ENCODE measurements at regions not wholly inside any gene's neighbourhood (a gene's known extent, or its start where the extent isn't known, plus 50 kb on each side); places are given as distances from the start of the nearest gene placed in this dataset.

- no peak for DNase-seq (ENCODE audit: low read depth)
Measured at GRCh38 chr6:14612016-14612980, 494.7 kb downstream of the CD83 start.

DNA sequence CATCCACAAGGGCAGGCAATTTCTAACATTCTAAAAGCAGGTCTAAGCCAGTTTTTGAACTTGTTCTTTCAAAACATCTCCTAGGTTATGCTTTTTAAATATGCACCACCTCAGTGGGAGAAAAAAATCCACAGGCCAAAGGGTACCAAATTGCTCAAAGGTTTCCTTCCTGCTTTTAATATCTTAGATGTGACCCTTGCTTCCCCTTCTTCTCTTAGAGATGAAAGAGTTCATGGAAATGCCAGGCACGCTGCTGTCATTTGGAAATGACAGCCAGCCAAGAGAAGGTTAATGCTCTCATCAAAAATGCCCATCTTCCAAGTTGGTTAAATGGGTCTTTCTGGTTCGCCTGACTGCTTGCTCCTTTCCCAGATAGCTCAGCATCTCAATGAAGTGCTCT lies 497.1 kb downstream of the CD83 start:
- DNase-seq (ENCODE audit: low read depth) = no peak

DNA sequence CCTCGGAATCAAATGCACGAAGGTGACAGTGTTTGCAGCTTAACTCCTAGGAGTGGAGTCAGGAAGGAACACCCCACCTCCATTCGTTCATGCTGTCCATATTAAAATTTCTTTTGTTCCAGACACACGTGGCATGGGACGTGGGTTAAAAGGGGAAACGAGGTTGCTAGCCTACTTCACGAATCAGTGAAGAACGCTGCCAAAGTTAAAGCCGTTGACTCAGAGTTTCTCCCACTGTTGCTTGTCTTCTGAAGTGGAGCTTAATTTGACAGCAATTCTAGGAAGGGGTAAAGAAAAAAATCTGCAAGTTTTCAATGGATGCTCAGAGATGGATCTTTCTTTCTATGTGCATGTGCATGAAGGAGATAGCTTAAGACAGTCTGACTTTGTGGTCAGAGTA lies 499.1 kb downstream of the CD83 start:
- DNase-seq (ENCODE audit: low read depth) = no peak

- no peak for DNase-seq (ENCODE audit: low read depth)
Measured at GRCh38 chr6:14618759-14619418, 501.3 kb downstream of the CD83 start.

- DNase-seq (ENCODE audit: low read depth) = no peak
Measured at GRCh38 chr6:14619419-14619781, 501.8 kb downstream of the CD83 start.

GRCh38 chr6:14620522-14620921 lies 502.9 kb downstream of the CD83 start:
- no peak for DNase-seq (ENCODE audit: low read depth)

DNA sequence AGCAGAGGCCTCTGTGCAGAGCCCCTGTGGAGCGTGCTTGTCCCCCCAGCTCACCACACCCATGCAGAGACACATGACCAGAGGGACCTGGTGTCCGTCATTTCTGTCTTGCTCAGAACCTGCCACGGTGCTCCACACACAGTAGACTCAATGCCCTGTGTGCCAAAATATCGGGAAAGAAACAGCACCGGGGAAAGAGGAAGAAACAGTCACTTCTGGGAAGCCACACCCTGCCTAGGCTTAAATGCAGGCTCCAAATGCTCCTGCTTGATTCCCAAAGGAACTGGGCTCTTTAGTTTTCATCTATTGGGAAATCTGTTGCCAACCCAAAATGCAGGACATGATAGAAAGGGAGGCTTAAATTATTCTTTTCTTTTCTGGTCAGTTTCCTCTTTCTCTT lies 503.9 kb downstream of the CD83 start:
- DNase-seq (ENCODE audit: low read depth) = no peak

DNA sequence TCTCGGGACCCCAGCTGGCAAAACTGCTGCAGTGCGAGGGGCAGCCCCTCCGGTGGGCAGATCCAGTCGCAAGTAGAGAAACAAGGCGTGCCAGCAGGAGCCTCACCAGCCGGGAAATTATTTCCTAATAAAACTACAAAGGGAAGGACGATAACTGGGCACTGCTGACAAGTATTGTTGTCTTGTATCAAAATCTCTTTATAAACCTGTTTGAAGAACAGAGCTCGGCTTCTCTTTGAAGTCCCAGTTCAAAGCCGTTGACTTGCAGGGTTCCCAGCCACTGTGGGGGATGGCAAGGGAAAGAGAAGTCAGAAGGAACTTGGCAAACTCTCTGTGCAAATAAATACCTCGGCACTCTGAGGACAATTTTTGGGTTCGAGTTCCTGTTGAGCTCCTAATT lies 504.5 kb downstream of the CD83 start:
- DNase-seq (ENCODE audit: low read depth) = no peak

DNA sequence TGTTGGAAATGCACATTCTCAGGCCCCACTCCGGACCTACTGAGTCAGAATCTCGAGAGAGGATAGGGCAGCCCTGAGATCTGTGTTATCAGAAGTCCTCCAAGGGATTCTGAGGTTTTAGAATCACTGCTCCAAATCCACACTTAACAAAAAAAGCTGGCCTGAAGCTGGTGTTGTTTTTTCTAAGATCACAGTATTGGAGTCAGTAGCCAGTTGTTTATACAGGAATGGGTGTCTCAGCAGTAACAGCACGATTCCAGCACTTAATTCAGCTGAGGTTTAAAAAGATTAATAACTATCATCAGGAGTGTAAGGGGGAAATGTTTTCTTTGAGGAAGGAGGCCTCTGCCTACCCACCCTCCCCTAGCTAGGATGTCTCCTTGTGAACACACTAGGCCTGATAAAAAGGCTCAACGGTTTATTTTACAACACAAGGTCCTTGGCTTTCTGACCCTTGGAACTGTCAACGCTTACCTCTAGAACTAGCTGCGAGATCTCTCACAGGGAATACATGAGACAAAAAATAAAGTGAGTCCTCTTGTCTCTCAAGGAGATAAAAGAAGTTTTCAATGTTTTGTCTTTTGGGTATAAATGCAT lies 505.4 kb downstream of the CD83 start:
- no peak for DNase-seq (ENCODE audit: low read depth)

DNA sequence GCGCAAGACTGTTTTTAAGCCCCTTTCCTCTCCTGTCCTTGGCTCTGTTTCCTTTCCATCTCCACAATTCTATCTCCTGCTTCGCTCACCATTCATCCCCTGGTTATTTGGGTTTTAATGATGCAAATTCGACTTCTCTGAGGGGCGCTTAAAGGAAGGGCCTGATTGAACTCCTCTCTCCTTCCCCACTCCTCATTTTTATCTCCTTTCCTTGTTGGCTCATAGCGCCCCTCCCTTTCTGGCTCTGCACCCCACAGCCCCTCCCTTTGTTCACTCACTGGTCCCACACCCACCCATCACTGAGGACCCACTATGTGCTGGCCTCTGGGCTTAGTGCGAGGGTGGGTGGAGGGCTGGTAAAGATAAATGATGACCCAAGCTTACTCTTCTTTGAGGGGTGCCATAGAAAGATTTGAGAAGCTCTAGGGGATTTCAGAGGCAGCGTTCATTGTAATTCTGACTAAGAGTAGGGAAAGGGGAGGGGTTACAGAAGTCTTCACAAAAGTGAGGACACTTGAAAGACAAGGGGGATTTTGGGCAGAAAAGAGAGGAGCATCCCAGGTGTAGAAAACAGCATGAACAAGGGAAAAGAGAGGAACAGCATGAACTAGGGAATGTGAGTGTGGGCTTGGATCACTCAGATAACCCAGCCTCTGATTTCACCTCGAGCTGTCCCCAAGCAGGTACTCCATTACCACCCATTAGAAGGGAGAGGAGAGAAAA lies 507.8 kb downstream of the CD83 start:
- no peak for DNase-seq (ENCODE audit: low read depth)

DNA sequence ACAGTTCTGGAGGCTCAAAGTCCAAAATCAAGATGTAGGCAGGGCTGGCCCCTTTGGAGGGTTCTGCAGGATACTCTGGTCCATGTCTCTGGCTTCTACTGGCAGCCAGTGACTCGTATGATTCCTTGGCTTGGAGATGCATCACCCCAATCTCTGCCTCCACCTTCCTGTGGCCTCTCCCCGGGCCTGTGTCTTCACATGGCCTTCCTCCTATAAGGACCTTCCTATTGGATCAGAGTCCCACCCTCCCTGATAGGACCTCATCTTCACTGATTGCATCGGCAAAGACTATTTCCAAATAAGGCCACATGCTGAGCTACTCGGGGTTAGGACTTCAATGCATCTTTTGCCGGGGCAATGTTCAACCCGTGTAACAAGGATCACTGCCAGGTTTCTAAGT lies 509.0 kb downstream of the CD83 start:
- no peak for DNase-seq (ENCODE audit: low read depth)

GRCh38 chr6:14630016-14630415 lies 512.4 kb downstream of the CD83 start:
- no peak for DNase-seq (ENCODE audit: low read depth)

DNA sequence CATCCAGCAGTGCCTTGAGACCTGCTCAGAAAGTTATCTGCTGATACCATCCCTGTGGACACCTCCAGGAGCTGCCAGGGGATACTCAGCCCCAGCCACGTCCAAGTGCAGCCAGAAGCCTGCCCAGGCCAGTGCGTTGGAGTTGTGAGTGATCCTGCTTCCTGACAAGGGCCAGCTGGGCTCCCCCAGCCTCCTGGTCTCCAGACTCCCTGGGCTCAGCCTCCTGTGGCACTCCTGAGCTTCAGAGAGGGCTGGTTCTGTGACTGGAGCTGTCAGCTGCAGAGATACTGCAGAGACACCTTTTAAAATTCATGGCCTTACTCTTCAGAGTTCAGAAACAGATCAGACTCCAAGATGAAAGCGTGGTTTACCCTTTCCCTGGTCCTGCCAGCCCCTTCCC lies 515.9 kb downstream of the CD83 start:
- DNase-seq (ENCODE audit: low read depth) = no peak

DNA sequence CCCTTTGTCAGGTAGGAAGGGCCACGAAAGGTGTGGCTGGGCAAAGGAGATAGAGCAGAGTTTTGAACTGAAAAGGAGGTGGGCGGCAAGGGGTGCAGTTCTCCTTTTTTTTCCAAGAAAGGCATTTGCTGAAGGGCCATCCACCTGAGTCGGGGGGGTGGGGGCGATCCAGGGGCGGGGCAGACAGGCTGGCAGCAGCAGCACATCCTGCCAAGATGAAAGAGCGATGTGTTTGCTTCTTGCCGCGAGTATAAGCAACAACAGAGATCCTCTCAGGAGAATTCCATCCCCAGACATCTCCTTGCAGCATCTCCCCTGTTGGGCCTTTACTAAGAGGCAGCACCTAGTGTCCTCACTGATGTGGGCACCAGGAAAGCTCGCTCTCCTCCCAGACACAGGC lies 516.5 kb downstream of the CD83 start:
- no peak for DNase-seq (ENCODE audit: low read depth)

DNA sequence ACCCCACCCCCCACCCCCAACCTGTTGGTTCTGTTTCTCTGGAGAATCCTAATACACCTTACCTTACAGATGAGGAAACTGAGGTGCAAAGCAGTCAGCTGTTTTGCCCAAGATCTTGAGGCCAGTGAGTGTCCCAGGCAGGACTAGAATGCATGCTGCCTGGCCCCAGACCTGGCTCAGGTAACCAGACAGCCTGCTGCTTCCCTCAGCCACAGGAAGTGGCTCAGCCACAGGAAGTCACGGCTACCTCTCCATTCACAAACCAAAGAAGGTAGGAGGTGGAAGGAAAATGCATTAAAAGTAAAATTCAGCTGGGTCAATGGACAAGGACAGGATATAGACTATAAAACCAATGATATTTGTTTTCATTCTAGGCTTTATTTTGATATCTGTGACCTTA lies 517.6 kb downstream of the CD83 start:
- peak; percentile 31 for DNase-seq (ENCODE audit: low read depth)

GRCh38 chr6:14635934-14636591 lies 518.5 kb downstream of the CD83 start:
- no peak for DNase-seq (ENCODE audit: low read depth)

- DNase-seq (ENCODE audit: low read depth) = no peak
Measured at GRCh38 chr6:14638435-14638905, 520.9 kb downstream of the CD83 start.

DNA sequence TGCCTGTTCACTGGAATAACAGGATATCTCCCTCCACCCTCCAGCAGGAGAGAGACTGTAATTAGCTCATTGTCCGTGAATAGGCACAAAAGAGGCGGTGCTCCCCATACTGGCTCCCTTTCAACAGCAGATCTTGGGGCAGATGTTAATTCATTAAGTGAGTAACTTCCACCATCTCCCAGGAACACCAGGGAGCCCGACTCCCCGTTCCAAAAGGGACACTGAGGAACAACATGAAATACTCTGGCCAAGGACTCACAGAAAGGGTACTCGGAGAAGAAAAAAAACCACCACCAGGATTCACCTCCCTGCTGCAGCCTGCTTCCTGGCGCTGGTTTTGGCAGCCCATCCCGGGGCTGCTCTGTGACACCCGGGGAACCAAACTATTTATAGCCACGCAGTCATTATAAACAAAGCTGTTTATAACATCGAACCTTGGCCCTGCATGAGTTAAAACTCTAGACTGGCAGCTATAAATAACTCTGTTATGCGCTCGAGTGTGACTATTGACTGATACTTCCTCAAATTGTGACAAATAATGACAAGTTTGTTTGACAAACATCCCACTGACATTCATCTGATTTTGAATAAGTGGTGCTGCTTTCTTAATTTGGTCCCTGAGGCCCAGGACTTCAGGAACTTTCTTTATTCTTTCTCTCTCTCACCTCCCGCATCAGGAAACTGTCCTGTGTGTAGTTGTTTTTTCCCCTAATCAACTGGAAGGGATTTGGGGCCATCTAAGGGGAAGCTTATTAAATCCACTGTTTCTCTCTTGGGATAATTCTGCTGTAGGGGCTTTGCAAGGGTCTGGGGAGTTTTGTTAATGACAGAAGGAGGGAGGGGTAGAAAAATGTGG lies 521.6 kb downstream of the CD83 start:
- no peak for DNase-seq (ENCODE audit: low read depth)

GRCh38 chr6:14639983-14640599 lies 522.5 kb downstream of the CD83 start:
- DNase-seq (ENCODE audit: low read depth) = no peak

GRCh38 chr6:14640631-14641030 lies 523.1 kb downstream of the CD83 start:
- no peak for DNase-seq (ENCODE audit: low read depth)

Measured in stimulated activated CD4-positive, alpha-beta T cell treated with anti-CD3 and anti-CD28 coated beads, Interleukin-2, amount 100 ng/mL, for 4 hours (primary cell).